Hippocampal formation (tissue), 2 donors: ENCODE measurements at regions not wholly inside any gene's neighbourhood (a gene's known extent, or its start where the extent isn't known, plus 50 kb on each side); places are given as distances from the start of the nearest gene placed in this dataset.
"Not testable (repeated sequence)": the region's sequence is repeated elsewhere in the genome, so short reads cannot be mapped to it uniquely, and the experiment has no call there.

Experiments
- DNase-seq, 2 donors: peaks; one replicate each; lab custom pipeline; 2025; lab: John Stamatoyannopoulos, UW

GRCh38 chr14:54010981-54011380, 54.4 kb upstream of the BMP4 start:
- no peak for DNase-seq

- DNase-seq = no peak
Observed at GRCh38 chr14:54023027-54023426, 66.4 kb upstream of the BMP4 start.

GRCh38 chr14:54025661-54026060, 69.0 kb upstream of the BMP4 start:
- DNase-seq = no peak

GRCh38 chr14:54026671-54027070, 70.0 kb upstream of the BMP4 start:
- no peak for DNase-seq

GRCh38 chr14:54030996-54031395, 74.4 kb upstream of the BMP4 start:
- DNase-seq = not testable (repeated sequence)

GRCh38 chr14:54033285-54033684, 76.7 kb upstream of the BMP4 start:
- not testable (repeated sequence) for DNase-seq

- no peak for DNase-seq
Observed at GRCh38 chr14:54038724-54039123, 82.1 kb upstream of the BMP4 start.

GRCh38 chr14:54039311-54039710, 82.7 kb upstream of the BMP4 start:
- no peak for DNase-seq

- DNase-seq = no peak
Observed at GRCh38 chr14:54040846-54041245, 84.2 kb upstream of the BMP4 start.

GRCh38 chr14:54046250-54046649, 89.6 kb upstream of the BMP4 start:
- DNase-seq = no peak

- no peak for DNase-seq
Observed at GRCh38 chr14:54047645-54048308, 91.2 kb upstream of the BMP4 start.

- no peak for DNase-seq
Observed at GRCh38 chr14:54048311-54048710, 91.7 kb upstream of the BMP4 start.

- DNase-seq = no peak
Observed at GRCh38 chr14:54048736-54049135, 92.1 kb upstream of the BMP4 start.

- DNase-seq = no peak
Observed at GRCh38 chr14:54050759-54051158, 94.1 kb upstream of the BMP4 start.

GRCh38 chr14:54052696-54053385, 96.2 kb upstream of the BMP4 start:
- no peak for DNase-seq

GRCh38 chr14:54053386-54053745, 96.7 kb upstream of the BMP4 start:
- DNase-seq = no peak

GRCh38 chr14:54058505-54058904, 101.9 kb upstream of the BMP4 start:
- no peak for DNase-seq

- no peak for DNase-seq
Observed at GRCh38 chr14:54083549-54084239, 127.1 kb upstream of the BMP4 start.

GRCh38 chr14:54085232-54085761, 128.7 kb upstream of the BMP4 start:
- no peak for DNase-seq

GRCh38 chr14:54085841-54086240, 129.2 kb upstream of the BMP4 start:
- DNase-seq = no peak

GRCh38 chr14:54086767-54087166, 130.1 kb upstream of the BMP4 start:
- DNase-seq = no peak

- no peak for DNase-seq
Observed at GRCh38 chr14:54087376-54087775, 130.8 kb upstream of the BMP4 start.

- no peak for DNase-seq
Observed at GRCh38 chr14:54088271-54088670, 131.6 kb upstream of the BMP4 start.
